B cell (primary cell): ENCODE measurements at regions not wholly inside any gene's neighbourhood (a gene's known extent, or its start where the extent isn't known, plus 50 kb on each side); places are given as distances from the start of the nearest gene placed in this dataset.

ENCODE experiments used
- ATAC-seq: fragments of 200-7000 bp; cut with Tn5 transposase; one replicate; pipeline ENCODE4 v1.10.0; 2021; ENCODE audit warnings: low read depth, mild to moderate bottlenecking, moderate number of reproducible peaks, moderate library complexity
- CTCF ChIA-PET: fragments of 350-600 bp; sonication (Branson Sonifier 250); formaldehyde crosslinking; loops from one replicate; lab custom pipeline; 2021; ENCODE audit warnings: antibody characterized with exemption, inconsistent platforms; lab: Charles Lee
- POLR2A ChIA-PET: fragments of 350-600 bp; sonication (Branson Sonifier 250); formaldehyde crosslinking; loops from one replicate; lab custom pipeline; 2021; ENCODE audit warnings: antibody characterized with exemption; lab: Charles Lee
- DNase-seq: peaks from one replicate; pipeline ENCODE4 v3.0.0; 2013
- H2AFZ ChIP-seq: 2 replicates; pipeline ENCODE4 v1.6.1; 2012; ENCODE audit warnings: mild to moderate bottlenecking, low read depth, low read length; ENCODE audit not compliant: insufficient read depth, poor library complexity, severe bottlenecking
- H3K27ac ChIP-seq, 2 donors: 1 replicate in 1 of 2; 2 replicates in 1 of 2; pipeline ENCODE4 v1.5.1; 2012 to 2013; ENCODE audit warnings: low read length in 2 of 2, mild to moderate bottlenecking in 2 of 2, moderate library complexity in 1 of 2
- H3K27me3 ChIP-seq, 4 experiments: fragments of 200-600 bp in 1 of 4; sonication (generic) in 1 of 4; replicated peaks in 1 of 4; 1 replicate in 2 of 4; 2 replicates in 2 of 4; pipeline versions ENCODE4 v1.6.1 to v1.7.0; 2013 to 2016; ENCODE audit warnings: low read length in 3 of 4, mild to moderate bottlenecking in 2 of 4, mixed read lengths in 1 of 4, moderate library complexity in 1 of 4; ENCODE audit not compliant: insufficient read depth in 4 of 4, control insufficient read depth in 3 of 4; ENCODE audit errors: control extremely low read depth in 1 of 4
- H3K36me3 ChIP-seq, 2 experiments: replicated peaks in 1 of 2; 1 replicate in 1 of 2; 2 replicates in 1 of 2; pipeline versions ENCODE4 v1.6.1 to v1.7.1; 2013; ENCODE audit warnings: low read length in 1 of 2; ENCODE audit not compliant: insufficient read depth in 2 of 2, control insufficient read depth in 1 of 2; ENCODE audit errors: control extremely low read depth in 1 of 2, extremely low read depth in 1 of 2
- H3K4me1 ChIP-seq, 2 donors: fragments of 200-600 bp in 1 of 2; sonication (generic) in 1 of 2; 1 replicate in 1 of 2; 2 replicates in 1 of 2; pipeline versions ENCODE4 v1.5.1 to v1.6.1; 2013 to 2017; ENCODE audit warnings: low read length in 2 of 2; ENCODE audit not compliant: control insufficient read depth in 2 of 2, insufficient read depth in 2 of 2
- H3K4me2 ChIP-seq: replicated peaks from 2 replicates; pipeline ENCODE3; 2012; ENCODE audit warnings: mild to moderate bottlenecking, low read depth, low read length; ENCODE audit not compliant: poor library complexity, severe bottlenecking
- H3K4me3 ChIP-seq, 5 experiments: fragments of 200-600 bp in 1 of 5; sonication (generic) in 1 of 5; 1 replicate in 3 of 5; 2 replicates in 2 of 5; pipeline versions ENCODE4 v1.5.1 to v1.7.0; 2011 to 2016; ENCODE audit warnings: low read length in 4 of 5, mild to moderate bottlenecking in 4 of 5, low read depth in 2 of 5, control low read depth in 1 of 5, moderate library complexity in 1 of 5; ENCODE audit not compliant: insufficient read depth in 1 of 5; ENCODE audit errors: control extremely low read depth in 1 of 5, extremely low read depth in 1 of 5
- H3K79me2 ChIP-seq: fragments of 200-600 bp; sonication (generic); one replicate; pipeline ENCODE4 v1.6.0; 2016; ENCODE audit warnings: low read length; ENCODE audit not compliant: control insufficient read depth, insufficient read depth
- H3K9ac ChIP-seq: fragments of 200-600 bp; sonication (generic); 2 replicates; pipeline ENCODE4 v1.6.1; 2017; ENCODE audit warnings: mild to moderate bottlenecking, low read length, moderate library complexity
- H3K9me3 ChIP-seq, 3 donors: one replicate each; pipeline versions ENCODE4 v1.6.1 to v1.7.1; 2013; ENCODE audit warnings: low read length in 2 of 3; ENCODE audit not compliant: control insufficient read depth in 2 of 3, insufficient read depth in 1 of 3; ENCODE audit errors: control extremely low read depth in 1 of 3
- H4K20me1 ChIP-seq: 2 replicates; pipeline ENCODE4 v1.6.0; 2012; ENCODE audit warnings: mild to moderate bottlenecking, low read length; ENCODE audit not compliant: insufficient read depth, control insufficient read depth, poor library complexity, severe bottlenecking
- H3K27ac Mint-ChIP-seq: one replicate; pipeline ENCODE4 v1.8.0; 2021; ENCODE audit warnings: mixed read lengths
- H3K27me3 Mint-ChIP-seq: one replicate; pipeline ENCODE4 v1.8.0; 2021; ENCODE audit warnings: mixed read lengths
- H3K4me1 Mint-ChIP-seq: one replicate; pipeline ENCODE4 v1.8.0; 2021; ENCODE audit warnings: mixed read lengths
- H3K4me3 Mint-ChIP-seq: one replicate; pipeline ENCODE4 v1.8.0; 2021; ENCODE audit warnings: mixed read lengths
- H3K9me3 Mint-ChIP-seq: one replicate; pipeline ENCODE4 v1.8.0; 2022; ENCODE audit warnings: mixed read lengths; ENCODE audit not compliant: insufficient read depth
- EZH2 ChIP-seq: IDR thresholded peaks from 2 replicates; pipeline ENCODE4 v1.6.1; 2012; ENCODE audit warnings: borderline replicate concordance, low read depth, mild to moderate bottlenecking, moderate library complexity, low read length; ENCODE audit not compliant: insufficient read depth, poor library complexity, severe bottlenecking
- WGBS: methylation state at CpG from one replicate; pipeline ENCODE4 v1.1.5; 2013; ENCODE audit warnings: missing lambda C conversion rate; ENCODE audit not compliant: insufficient coverage; 5-methylcytosine and 5-hydroxymethylcytosine counted together
- intact Hi-C: fragments of 100-400 bp; cut with micrococcal nuclease; formaldehyde crosslinking; loops from one replicate; pipeline ENCODE4 v1.10.0; 2022
- TF ChIP-seq, protein P1 (sequence below): fragments of 200-600 bp; IDR thresholded peaks from one replicate; pipeline ENCODE4 v1.8.0; 2022; ENCODE audit warnings: antibody characterized with exemption, mild to moderate bottlenecking

DNA sequence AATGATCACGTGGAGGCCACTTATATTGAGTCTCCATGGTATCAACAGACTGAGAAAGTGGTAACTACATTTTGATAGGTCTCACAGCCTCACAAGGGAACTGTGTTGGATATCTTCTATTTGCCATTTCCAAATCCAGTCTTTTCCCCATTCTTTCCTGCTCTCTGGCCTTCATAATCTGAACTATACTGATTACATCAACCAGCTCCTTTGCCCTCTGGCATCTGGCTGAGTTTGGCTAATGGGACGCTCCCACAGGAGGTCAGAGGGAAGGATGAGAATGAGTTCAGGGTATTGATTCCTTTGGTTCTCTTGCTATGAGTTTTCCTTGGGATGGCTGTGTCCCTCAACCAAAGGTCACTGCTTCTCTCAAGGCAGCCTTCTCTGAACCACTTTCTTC is 152.6 kb downstream of the RTL9 start:
- no peak for TF ChIP-seq EZH2
- TF ChIP-seq, protein P1, sequence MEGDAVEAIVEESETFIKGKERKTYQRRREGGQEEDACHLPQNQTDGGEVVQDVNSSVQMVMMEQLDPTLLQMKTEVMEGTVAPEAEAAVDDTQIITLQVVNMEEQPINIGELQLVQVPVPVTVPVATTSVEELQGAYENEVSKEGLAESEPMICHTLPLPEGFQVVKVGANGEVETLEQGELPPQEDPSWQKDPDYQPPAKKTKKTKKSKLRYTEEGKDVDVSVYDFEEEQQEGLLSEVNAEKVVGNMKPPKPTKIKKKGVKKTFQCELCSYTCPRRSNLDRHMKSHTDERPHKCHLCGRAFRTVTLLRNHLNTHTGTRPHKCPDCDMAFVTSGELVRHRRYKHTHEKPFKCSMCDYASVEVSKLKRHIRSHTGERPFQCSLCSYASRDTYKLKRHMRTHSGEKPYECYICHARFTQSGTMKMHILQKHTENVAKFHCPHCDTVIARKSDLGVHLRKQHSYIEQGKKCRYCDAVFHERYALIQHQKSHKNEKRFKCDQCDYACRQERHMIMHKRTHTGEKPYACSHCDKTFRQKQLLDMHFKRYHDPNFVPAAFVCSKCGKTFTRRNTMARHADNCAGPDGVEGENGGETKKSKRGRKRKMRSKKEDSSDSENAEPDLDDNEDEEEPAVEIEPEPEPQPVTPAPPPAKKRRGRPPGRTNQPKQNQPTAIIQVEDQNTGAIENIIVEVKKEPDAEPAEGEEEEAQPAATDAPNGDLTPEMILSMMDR, result no peak
- ATAC-seq, result no peak
- Histone ChIP-seq H4K20me1 (no peaks in the 10 kb centered on the region), H3K4me2 (no peak overlapping the region), H2AFZ (no peak overlapping the region), H3K4me3 (no peak overlapping the region), H3K79me2 (no peaks in the 10 kb centered on the region), H3K27me3 (no peaks in the 10 kb centered on the region), H3K4me1 (no peaks in the 10 kb centered on the region), H3K9ac (no peak overlapping the region), H3K36me3 (no peaks in the 10 kb centered on the region), H3K27ac (no peak overlapping the region), H3K9me3 (no peaks in the 10 kb centered on the region)
- DNase-seq, result no peak
- Mint-ChIP-seq H3K9me3 (peaks cover 2% of the 10 kb centered on the region), H3K27me3 (no peaks in the 10 kb centered on the region), H3K27ac (no peak overlapping the region), H3K4me3 (no peak overlapping the region), H3K4me1 (no peaks in the 10 kb centered on the region)
- ChIA-PET CTCF (no interaction called here), POLR2A (no interaction called here)
- intact Hi-C loops, result no loop called here
- WGBS, result no CpG with 5 or more reads among the region's 2 CpGs

GRCh38 chrX:110512341-110512740 is 153.7 kb downstream of the RTL9 start:
- H3K36me3 ChIP-seq, result no peaks in the 10 kb centered on the region
- no peaks in the 10 kb centered on the region for H3K4me1 ChIP-seq
- CTCF ChIA-PET, result no interaction called here
- TF ChIP-seq, protein P1, result no peak
- TF ChIP-seq EZH2, result no peak
- H3K9me3 ChIP-seq, result no peaks in the 10 kb centered on the region
- no CpG with 5 or more reads among the region's 1 CpG for WGBS
- POLR2A ChIA-PET, result no interaction called here
- no peak for DNase-seq
- no peak for ATAC-seq
- no peak overlapping the region for H2AFZ ChIP-seq
- intact Hi-C loops, result no loop called here
- no peaks in the 10 kb centered on the region for H3K4me1 Mint-ChIP-seq
- H3K27ac Mint-ChIP-seq, result no peak overlapping the region
- H4K20me1 ChIP-seq, result no peaks in the 10 kb centered on the region
- H3K4me2 ChIP-seq, result no peak overlapping the region
- no peak overlapping the region for H3K4me3 Mint-ChIP-seq
- H3K4me3 ChIP-seq, result no peak overlapping the region
- no peak overlapping the region for H3K27ac ChIP-seq
- H3K9ac ChIP-seq, result no peak overlapping the region
- H3K27me3 Mint-ChIP-seq, result no peaks in the 10 kb centered on the region
- peaks cover 2% of the 10 kb centered on the region for H3K9me3 Mint-ChIP-seq
- no peaks in the 10 kb centered on the region for H3K79me2 ChIP-seq
- no peaks in the 10 kb centered on the region for H3K27me3 ChIP-seq
